ENCODE measurements at regions not wholly inside any gene's neighbourhood (a gene's known extent, or its start where the extent isn't known, plus 50 kb on each side); places are given as distances from the start of the nearest gene placed in this dataset.

- TF ChIP-seq, protein P1, sequence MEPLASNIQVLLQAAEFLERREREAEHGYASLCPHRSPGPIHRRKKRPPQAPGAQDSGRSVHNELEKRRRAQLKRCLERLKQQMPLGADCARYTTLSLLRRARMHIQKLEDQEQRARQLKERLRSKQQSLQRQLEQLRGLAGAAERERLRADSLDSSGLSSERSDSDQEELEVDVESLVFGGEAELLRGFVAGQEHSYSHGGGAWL (CRISPR knock-in tag; IDR thresholded peaks at IDR 0.05) = peak; percentile 85
- TF ChIP-seq NBN (conservative IDR thresholded peaks at IDR 0.05) (no peak), POGK (CRISPR knock-in tag; conservative IDR thresholded peaks at IDR 0.05) (peak; percentile 96), RFXANK (CRISPR knock-in tag; IDR thresholded peaks at IDR 0.05) (0 out of 2 replicates have a peak, but pooled peaks have one; percentile 48), SNAPC4 (CRISPR knock-in tag; IDR thresholded peaks at IDR 0.05) (no peak), ZNF776 (CRISPR knock-in tag; IDR thresholded peaks at IDR 0.05) (peak; percentile 70; the same call in 1 of the 2 replicates), CEBPB (IDR thresholded peaks at IDR 0.05; ENCODE audit: borderline replicate concordance, low read depth, low read length) (no peak), LCORL (IDR thresholded peaks at IDR 0.05) (no peak), LCORL (CRISPR knock-in tag; IDR thresholded peaks at IDR 0.05) (no peak)
- TF ChIP-seq, protein P2, sequence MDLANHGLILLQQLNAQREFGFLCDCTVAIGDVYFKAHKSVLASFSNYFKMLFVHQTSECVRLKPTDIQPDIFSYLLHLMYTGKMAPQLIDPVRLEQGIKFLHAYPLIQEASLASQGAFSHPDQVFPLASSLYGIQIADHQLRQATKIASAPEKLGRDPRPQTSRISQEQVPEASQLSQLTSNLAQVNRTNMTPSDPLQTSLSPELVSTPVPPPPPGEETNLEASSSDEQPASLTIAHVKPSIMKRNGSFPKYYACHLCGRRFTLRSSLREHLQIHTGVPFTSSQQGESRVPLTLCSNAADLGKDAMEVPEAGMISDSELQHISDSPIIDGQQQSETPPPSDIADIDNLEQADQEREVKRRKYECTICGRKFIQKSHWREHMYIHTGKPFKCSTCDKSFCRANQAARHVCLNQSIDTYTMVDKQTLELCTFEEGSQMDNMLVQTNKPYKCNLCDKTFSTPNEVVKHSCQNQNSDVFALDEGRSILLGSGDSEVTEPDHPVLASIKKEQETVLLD (CRISPR knock-in tag; IDR thresholded peaks at IDR 0.05; ENCODE audit: low read depth) = peak; percentile 58; the same call in 1 of the 2 replicates
- TF ChIP-seq, protein P3, sequence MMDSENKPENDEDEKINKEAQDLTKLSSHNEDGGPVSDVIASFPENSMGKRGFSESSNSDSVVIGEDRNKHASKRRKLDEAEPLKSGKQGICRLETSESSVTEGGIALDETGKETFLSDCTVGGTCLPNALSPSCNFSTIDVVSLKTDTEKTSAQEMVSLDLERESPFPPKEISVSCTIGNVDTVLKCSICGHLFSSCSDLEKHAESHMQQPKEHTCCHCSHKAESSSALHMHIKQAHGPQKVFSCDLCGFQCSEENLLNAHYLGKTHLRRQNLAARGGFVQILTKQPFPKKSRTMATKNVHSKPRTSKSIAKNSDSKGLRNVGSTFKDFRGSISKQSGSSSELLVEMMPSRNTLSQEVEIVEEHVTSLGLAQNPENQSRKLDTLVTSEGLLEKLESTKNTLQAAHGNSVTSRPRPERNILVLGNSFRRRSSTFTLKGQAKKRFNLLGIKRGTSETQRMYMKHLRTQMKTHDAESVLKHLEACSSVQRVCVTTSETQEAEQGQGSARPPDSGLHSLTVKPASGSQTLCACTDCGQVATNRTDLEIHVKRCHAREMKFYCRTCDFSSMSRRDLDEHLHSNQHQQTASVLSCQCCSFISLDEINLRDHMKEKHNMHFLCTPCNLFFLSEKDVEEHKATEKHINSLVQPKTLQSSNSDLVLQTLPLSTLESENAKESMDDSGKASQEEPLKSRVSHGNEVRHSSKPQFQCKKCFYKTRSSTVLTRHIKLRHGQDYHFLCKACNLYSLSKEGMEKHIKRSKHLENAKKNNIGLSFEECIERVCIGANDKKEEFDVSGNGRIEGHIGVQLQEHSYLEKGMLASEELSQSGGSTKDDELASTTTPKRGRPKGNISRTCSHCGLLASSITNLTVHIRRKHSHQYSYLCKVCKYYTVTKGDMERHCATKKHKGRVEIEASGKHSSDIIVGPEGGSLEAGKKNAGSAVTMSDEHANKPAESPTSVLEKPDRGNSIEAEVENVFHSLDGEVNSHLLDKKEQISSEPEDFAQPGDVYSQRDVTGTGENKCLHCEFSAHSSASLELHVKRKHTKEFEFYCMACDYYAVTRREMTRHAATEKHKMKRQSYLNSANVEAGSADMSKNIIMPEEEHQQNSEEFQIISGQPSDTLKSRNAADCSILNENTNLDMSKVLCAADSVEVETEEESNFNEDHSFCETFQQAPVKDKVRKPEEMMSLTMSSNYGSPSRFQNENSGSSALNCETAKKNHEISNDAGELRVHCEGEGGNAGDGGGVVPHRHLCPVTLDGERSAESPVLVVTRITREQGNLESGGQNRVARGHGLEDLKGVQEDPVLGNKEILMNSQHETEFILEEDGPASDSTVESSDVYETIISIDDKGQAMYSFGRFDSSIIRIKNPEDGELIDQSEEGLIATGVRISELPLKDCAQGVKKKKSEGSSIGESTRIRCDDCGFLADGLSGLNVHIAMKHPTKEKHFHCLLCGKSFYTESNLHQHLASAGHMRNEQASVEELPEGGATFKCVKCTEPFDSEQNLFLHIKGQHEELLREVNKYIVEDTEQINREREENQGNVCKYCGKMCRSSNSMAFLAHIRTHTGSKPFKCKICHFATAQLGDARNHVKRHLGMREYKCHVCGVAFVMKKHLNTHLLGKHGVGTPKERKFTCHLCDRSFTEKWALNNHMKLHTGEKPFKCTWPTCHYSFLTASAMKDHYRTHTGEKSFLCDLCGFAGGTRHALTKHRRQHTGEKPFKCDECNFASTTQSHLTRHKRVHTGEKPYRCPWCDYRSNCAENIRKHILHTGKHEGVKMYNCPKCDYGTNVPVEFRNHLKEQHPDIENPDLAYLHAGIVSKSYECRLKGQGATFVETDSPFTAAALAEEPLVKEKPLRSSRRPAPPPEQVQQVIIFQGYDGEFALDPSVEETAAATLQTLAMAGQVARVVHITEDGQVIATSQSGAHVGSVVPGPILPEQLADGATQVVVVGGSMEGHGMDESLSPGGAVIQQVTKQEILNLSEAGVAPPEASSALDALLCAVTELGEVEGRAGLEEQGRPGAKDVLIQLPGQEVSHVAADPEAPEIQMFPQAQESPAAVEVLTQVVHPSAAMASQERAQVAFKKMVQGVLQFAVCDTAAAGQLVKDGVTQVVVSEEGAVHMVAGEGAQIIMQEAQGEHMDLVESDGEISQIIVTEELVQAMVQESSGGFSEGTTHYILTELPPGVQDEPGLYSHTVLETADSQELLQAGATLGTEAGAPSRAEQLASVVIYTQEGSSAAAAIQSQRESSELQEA (CRISPR knock-in tag; IDR thresholded peaks at IDR 0.05; ENCODE audit: not compliant biosample characterization) = peak; percentile 43
Observed at GRCh38 chr2:71276311-71277146, 49.6 kb upstream of the PAIP2B start (continued).

Data from HepG2 (cell line).